ENCODE measurements at regions not wholly inside any gene's neighbourhood (a gene's known extent, or its start where the extent isn't known, plus 50 kb on each side); places are given as distances from the start of the nearest gene placed in this dataset.

DNA sequence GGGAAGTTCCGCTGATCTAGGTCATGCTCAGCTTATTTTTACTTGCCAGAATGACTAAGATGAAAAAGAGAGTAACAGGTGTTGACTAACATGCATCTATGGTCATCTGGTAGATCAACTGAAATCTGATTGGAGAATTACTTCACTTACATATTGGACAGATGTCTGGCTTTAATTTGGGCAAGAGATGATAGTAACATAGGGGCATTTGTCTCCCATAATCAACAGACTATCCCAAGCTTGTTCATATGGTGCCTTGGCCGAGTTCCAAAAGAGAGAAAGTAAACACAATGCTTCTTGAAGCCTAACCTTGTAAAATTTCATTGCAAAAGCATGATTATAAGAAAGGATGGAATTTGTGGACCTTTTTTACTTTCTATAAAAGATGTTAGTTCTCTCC is 503.7 kb downstream of the ADCYAP1 start:
- TF ChIP-seq, protein P1, sequence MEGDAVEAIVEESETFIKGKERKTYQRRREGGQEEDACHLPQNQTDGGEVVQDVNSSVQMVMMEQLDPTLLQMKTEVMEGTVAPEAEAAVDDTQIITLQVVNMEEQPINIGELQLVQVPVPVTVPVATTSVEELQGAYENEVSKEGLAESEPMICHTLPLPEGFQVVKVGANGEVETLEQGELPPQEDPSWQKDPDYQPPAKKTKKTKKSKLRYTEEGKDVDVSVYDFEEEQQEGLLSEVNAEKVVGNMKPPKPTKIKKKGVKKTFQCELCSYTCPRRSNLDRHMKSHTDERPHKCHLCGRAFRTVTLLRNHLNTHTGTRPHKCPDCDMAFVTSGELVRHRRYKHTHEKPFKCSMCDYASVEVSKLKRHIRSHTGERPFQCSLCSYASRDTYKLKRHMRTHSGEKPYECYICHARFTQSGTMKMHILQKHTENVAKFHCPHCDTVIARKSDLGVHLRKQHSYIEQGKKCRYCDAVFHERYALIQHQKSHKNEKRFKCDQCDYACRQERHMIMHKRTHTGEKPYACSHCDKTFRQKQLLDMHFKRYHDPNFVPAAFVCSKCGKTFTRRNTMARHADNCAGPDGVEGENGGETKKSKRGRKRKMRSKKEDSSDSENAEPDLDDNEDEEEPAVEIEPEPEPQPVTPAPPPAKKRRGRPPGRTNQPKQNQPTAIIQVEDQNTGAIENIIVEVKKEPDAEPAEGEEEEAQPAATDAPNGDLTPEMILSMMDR (IDR thresholded peaks at IDR 0.05; ENCODE audit: borderline replicate concordance, extremely low read depth, low read length, poor library complexity, severe bottlenecking): no peak
- no peak for TF ChIP-seq EZH2 (IDR thresholded peaks at IDR 0.05; ENCODE audit: borderline replicate concordance, low read depth, low read length, severe bottlenecking)

All from DND-41 (cell line).